Colonic mucosa (tissue), 4 donors: ENCODE measurements at regions not wholly inside any gene's neighbourhood (a gene's known extent, or its start where the extent isn't known, plus 50 kb on each side); places are given as distances from the start of the nearest gene placed in this dataset.

Experiments used
- DNase-seq: peaks from one replicate; pipeline ENCODE4 v3.0.0-alpha.2; 2020
- H3K27ac ChIP-seq: fragments of 200-600 bp; one replicate; pipeline ENCODE4 v1.8.0; 2021
- H3K27me3 ChIP-seq: fragments of 200-600 bp; one replicate; pipeline ENCODE4 v1.8.0; 2021
- H3K36me3 ChIP-seq: fragments of 200-600 bp; one replicate; pipeline ENCODE4 v1.8.0; 2021
- H3K4me1 ChIP-seq: fragments of 200-600 bp; one replicate; pipeline ENCODE4 v1.8.0; 2021; ENCODE audit warnings: mild to moderate bottlenecking
- H3K4me3 ChIP-seq: fragments of 200-600 bp; one replicate; pipeline ENCODE4 v1.8.0; 2021
- H3K9ac ChIP-seq, 2 donors: one replicate each; pipeline ENCODE4 v1.7.0; 2013; ENCODE audit warnings: control low read depth in 2 of 2, low read depth in 2 of 2, low read length in 2 of 2
- H3K9me3 ChIP-seq: fragments of 200-600 bp; one replicate; pipeline ENCODE4 v1.8.0; 2021
- intact Hi-C: fragments of 100-400 bp; cut with DNase I; formaldehyde crosslinking; loops from one replicate; pipeline ENCODE4 v1.14.1; 2022
- TF ChIP-seq, protein P1 (sequence below): fragments of 200-600 bp; IDR thresholded peaks from one replicate; pipeline ENCODE4 v1.8.0; 2022; ENCODE audit warnings: antibody characterized with exemption, mild to moderate bottlenecking
- donor health status: healthy.
- donor health status: DM: no; HTN: no; CAD: no.
- donor health status: DM: no; HTN: no; CAD: no.

- intact Hi-C loops: no loop called here
- Histone ChIP-seq H3K4me1 (no peaks in the 10 kb centered on the region), H3K27ac (no peak overlapping the region), H3K4me3 (no peak overlapping the region), H3K9ac (no peak overlapping the region), H3K36me3 (no peaks in the 10 kb centered on the region), H3K27me3 (no peaks in the 10 kb centered on the region), H3K9me3 (no peaks in the 10 kb centered on the region)
- TF ChIP-seq, protein P1, sequence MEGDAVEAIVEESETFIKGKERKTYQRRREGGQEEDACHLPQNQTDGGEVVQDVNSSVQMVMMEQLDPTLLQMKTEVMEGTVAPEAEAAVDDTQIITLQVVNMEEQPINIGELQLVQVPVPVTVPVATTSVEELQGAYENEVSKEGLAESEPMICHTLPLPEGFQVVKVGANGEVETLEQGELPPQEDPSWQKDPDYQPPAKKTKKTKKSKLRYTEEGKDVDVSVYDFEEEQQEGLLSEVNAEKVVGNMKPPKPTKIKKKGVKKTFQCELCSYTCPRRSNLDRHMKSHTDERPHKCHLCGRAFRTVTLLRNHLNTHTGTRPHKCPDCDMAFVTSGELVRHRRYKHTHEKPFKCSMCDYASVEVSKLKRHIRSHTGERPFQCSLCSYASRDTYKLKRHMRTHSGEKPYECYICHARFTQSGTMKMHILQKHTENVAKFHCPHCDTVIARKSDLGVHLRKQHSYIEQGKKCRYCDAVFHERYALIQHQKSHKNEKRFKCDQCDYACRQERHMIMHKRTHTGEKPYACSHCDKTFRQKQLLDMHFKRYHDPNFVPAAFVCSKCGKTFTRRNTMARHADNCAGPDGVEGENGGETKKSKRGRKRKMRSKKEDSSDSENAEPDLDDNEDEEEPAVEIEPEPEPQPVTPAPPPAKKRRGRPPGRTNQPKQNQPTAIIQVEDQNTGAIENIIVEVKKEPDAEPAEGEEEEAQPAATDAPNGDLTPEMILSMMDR: no peak
- DNase-seq: no peak
Observed at GRCh38 chr10:78160591-78160990, 126.9 kb downstream of the RPS24 start.

DNA sequence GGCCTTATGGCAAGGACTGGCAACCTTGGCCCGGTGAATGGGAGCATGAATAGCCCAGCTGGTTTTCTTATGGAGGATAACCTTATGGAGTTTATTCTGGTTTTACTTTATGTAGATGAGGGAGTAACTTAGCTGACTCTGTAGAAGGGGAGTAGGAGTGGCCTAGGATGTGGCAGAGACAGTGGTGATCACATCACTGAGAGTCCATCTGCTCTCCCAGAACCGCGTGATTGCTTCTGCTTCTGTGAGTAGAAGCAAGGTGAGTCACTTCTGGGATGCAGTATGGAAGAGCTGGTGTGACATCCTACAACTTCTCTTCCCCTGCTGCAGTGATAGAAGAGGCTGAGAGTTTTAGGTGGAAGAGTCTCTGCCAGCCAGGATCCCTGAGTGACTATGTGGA lies 129.2 kb downstream of the RPS24 start:
- H3K4me1 ChIP-seq: no peaks in the 10 kb centered on the region

DNA sequence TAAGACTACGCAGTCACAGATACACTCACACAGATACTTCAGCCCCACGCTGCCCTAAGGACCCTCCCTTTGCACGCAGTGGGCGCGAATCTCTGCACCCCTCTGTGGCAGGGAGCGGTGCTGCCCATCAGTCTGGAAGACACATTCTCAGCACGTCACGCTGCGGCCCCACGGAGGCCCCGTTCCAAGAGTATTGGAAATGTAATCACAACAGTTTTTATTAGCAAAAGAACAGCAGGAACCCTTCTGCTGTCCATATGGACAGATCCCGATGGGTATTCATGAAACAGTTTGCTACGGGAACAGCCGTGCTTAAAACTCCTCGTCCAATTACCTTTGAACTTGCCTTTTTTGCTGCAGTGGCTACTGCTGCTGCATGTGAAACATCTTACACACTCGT lies 131.0 kb downstream of the RPS24 start:
- H3K27ac ChIP-seq: no peak overlapping the region
- H3K9me3 ChIP-seq: no peaks in the 10 kb centered on the region
- no peak overlapping the region for H3K9ac ChIP-seq
- H3K4me1 ChIP-seq: no peaks in the 10 kb centered on the region
- intact Hi-C loops: loop anchor here (5.0 kb wide), 1 partner anchor 117 kb away; no protein-coding TSS in a partner anchor
- TF ChIP-seq, protein P1: no peak
- no peaks in the 10 kb centered on the region for H3K36me3 ChIP-seq
- H3K4me3 ChIP-seq: no peak overlapping the region
- H3K27me3 ChIP-seq: no peaks in the 10 kb centered on the region
- no peak for DNase-seq

More for the DNA sequence above, 129.2 kb downstream of the RPS24 start:
- intact Hi-C loops: no loop called here
- H3K27me3 ChIP-seq: no peaks in the 10 kb centered on the region
- no peak overlapping the region for H3K27ac ChIP-seq
- no peak overlapping the region for H3K9ac ChIP-seq
- H3K4me3 ChIP-seq: no peak overlapping the region
- H3K36me3 ChIP-seq: no peaks in the 10 kb centered on the region
- TF ChIP-seq, protein P1: no peak
- H3K9me3 ChIP-seq: no peaks in the 10 kb centered on the region
- no peak for DNase-seq

GRCh38 chr10:78165172-78165571 lies 131.5 kb downstream of the RPS24 start:
- TF ChIP-seq, protein P1: no peak
- no peaks in the 10 kb centered on the region for H3K36me3 ChIP-seq
- no peaks in the 10 kb centered on the region for H3K27me3 ChIP-seq
- no peaks in the 10 kb centered on the region for H3K4me1 ChIP-seq
- intact Hi-C loops: loop anchor here (5.0 kb wide), 1 partner anchor 118 kb away; no protein-coding TSS in a partner anchor
- no peak overlapping the region for H3K27ac ChIP-seq
- no peak for DNase-seq
- H3K9ac ChIP-seq: no peak overlapping the region
- no peak overlapping the region for H3K4me3 ChIP-seq
- H3K9me3 ChIP-seq: no peaks in the 10 kb centered on the region

- Histone ChIP-seq H3K9me3 (no peaks in the 10 kb centered on the region), H3K4me3 (no peak overlapping the region), H3K27me3 (no peaks in the 10 kb centered on the region), H3K36me3 (no peaks in the 10 kb centered on the region), H3K27ac (no peak overlapping the region), H3K9ac (no peak overlapping the region), H3K4me1 (no peaks in the 10 kb centered on the region)
- no peak for DNase-seq
- intact Hi-C loops: loop anchor here (5.0 kb wide), 1 partner anchor 118 kb away; no protein-coding TSS in a partner anchor
- TF ChIP-seq, protein P1: no peak
Observed at GRCh38 chr10:78165617-78166016, 132.0 kb downstream of the RPS24 start.
